ENCODE measurements at regions not wholly inside any gene's neighbourhood (a gene's known extent, or its start where the extent isn't known, plus 50 kb on each side); places are given as distances from the start of the nearest gene placed in this dataset.

DNA sequence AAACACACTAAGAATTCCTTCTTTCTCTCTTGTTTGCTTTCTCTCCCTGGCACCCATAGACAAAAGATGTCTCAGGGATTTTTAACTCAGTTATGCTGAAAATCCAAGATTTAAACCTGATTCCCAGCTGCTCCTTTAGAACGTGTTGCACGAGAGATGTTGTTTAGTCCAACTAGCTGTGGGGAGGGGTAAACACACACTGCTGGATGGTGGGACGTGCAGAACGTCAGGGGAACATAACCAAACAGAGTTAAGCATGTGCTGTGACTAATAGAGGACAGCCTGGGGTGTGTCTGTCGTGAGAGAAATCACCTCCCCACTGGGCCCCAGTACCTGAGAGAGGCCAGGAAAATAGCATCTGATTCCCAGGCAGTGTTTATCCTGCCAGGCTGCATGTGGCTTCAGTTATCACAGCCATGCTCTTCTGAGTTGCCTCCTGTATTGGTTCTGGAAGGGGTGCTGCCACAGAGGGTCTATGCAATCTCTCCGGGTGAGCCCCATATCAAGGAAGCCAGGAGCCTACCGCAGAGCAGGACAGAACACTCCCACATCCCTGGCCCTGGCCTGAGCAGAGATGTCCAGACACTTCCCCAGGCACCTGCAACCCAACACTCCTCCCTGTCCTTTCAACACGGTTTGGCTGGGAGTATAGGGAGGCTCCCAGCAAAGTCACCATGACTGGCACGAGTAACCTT, 112.7 kb upstream of the EGLN3 start:
- intact Hi-C loops (cut with DNase I, micrococcal nuclease), result no loop called here
- TF ChIP-seq, protein P1, sequence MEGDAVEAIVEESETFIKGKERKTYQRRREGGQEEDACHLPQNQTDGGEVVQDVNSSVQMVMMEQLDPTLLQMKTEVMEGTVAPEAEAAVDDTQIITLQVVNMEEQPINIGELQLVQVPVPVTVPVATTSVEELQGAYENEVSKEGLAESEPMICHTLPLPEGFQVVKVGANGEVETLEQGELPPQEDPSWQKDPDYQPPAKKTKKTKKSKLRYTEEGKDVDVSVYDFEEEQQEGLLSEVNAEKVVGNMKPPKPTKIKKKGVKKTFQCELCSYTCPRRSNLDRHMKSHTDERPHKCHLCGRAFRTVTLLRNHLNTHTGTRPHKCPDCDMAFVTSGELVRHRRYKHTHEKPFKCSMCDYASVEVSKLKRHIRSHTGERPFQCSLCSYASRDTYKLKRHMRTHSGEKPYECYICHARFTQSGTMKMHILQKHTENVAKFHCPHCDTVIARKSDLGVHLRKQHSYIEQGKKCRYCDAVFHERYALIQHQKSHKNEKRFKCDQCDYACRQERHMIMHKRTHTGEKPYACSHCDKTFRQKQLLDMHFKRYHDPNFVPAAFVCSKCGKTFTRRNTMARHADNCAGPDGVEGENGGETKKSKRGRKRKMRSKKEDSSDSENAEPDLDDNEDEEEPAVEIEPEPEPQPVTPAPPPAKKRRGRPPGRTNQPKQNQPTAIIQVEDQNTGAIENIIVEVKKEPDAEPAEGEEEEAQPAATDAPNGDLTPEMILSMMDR (IDR thresholded peaks at IDR 0.05), result no peak
- H3K9me3 ChIP-seq, result no peaks in the 10 kb centered on the region
- peaks cover 5% of the 10 kb centered on the region for H3K4me1 ChIP-seq (ENCODE audit: low read depth)
- DNase-seq (peak in 1 of 3 donors; percentile 30), ATAC-seq (no peak)
- H3K4me3 ChIP-seq, result no peak overlapping the region
- no peaks in the 10 kb centered on the region for H3K36me3 ChIP-seq (ENCODE audit: low read depth)

DNA sequence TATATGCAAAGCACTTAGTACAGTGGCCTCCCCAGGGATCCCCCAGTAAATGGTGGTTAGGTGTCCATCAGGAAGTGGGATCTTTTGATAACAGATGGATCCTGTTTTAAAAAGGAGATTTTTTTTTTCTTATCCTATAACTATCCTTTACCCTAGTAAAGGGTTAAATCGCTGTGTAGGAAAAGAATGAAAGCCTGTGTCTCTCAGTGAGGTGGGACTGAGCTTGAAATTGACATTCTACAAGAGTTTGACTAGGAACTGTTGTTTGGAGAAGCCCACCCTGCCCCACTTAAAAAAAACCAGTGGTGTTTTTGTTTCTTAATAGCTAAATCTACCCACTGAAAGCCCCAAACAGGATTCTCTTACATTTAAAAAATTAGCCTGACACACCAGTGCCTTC, 112.2 kb upstream of the EGLN3 start:
- ATAC-seq, result no peak
- Histone ChIP-seq H3K4me3 (no peak overlapping the region), H3K4me1 (ENCODE audit: low read depth) (peaks cover 5% of the 10 kb centered on the region), H3K9me3 (no peaks in the 10 kb centered on the region), H3K36me3 (ENCODE audit: low read depth) (no peaks in the 10 kb centered on the region)
- DNase-seq, result no peak
- TF ChIP-seq, protein P1 (IDR thresholded peaks at IDR 0.05), result no peak
- intact Hi-C loops (cut with DNase I, micrococcal nuclease), result no loop called here

DNA sequence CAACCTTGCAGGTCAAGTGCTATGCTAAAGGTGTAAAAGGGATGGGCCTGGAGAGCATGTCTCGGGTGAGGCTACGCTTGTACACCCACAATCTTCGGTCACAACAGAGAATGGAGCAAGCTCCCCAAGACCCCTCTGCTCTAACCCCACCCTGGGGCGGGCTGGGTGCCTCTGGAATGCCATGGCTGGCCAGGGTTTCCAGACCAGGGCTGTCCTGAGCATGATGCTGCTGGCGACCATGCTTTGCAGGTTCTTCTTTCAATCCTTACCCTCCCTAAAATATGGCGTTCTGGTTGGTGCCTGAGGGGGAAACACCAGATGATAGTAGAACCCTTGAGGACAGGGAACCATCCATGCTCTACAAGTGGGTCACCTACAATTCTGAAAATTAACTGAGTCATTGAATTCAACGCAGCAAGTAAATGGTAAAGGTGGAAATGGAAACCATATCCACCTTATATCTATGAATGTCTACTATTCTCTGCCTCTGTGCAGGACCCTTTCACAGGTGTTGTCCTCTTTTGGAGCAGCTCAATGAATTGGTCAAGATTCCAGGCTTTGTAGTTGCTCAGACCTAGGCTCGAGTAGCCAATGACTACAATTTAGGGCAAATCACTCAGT, 111.6 kb upstream of the EGLN3 start:
- no peak for ATAC-seq
- H3K4me3 ChIP-seq, result no peak overlapping the region
- no peaks in the 10 kb centered on the region for H3K36me3 ChIP-seq (ENCODE audit: low read depth)
- intact Hi-C loops (cut with DNase I, micrococcal nuclease), result no loop called here
- DNase-seq, result peak in 1 of 3 donors; percentile 44
- no peaks in the 10 kb centered on the region for H3K9me3 ChIP-seq
- TF ChIP-seq, protein P1 (IDR thresholded peaks at IDR 0.05), result no peak
- peaks cover 5% of the 10 kb centered on the region for H3K4me1 ChIP-seq (ENCODE audit: low read depth)

DNA sequence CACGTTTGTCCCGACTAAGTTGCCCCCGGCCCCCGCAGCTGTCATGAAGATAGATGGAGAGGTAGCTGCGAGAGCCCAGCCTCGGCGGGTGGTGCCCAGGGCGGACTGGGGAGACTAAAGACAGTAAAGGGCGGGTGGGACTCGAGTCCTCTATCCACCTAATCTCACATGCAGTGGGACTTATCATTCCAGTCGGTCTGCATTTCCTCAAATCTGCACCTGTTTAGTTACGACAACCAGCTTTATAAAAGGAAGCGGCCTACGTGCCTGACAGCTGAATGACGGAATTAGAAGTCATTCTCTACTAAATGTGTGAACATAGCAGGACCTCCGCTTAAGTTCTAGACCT, 109.8 kb upstream of the EGLN3 start:
- H3K36me3 ChIP-seq (ENCODE audit: low read depth), result no peaks in the 10 kb centered on the region
- TF ChIP-seq, protein P1 (IDR thresholded peaks at IDR 0.05), result no peak
- peaks cover 5% of the 10 kb centered on the region for H3K4me1 ChIP-seq (ENCODE audit: low read depth)
- intact Hi-C loops (cut with DNase I, micrococcal nuclease), result no loop called here
- peak overlapping the region; percentile 22 for H3K4me3 ChIP-seq
- ATAC-seq (peak; percentile 47), DNase-seq (no peak)
- no peaks in the 10 kb centered on the region for H3K9me3 ChIP-seq

DNA sequence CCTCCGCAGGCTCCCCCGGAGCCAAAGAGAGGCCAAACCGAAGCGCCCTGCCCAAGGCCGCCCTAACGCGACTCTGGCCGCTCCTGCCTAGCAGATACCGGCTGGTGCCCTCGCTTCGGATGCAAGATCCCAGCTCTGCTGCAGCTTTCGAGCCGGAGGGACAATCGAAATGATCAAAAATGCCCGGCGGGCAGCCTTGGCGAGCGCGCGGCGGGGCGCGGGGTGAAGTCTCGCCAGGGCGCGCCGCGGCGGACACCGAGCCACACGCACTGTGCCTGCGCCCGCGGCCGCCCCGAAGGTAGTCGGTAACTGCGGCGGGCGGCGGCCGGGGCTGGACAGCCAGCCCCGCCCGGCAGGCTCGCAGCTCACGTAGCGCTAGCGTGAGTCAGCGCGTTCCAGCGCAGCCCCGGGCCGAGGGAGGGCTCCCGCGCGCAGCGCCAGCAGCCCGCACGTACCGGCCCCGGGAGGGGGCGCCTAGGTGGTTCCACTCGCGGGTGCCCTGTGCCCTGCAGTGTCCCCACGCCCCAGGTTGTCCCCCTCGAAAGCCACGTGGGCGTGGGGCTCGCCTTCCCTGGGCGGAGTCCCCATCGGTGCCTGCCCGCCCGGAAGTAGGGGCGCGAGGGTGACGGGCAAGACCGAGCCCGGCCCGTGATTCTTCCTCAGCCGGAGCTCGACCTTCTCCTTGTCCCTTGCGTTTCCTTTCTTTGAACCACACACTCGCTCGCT, 109.2 kb upstream of the EGLN3 start:
- TF ChIP-seq, protein P1 (IDR thresholded peaks at IDR 0.05), result no peak
- peak; percentile 97 for ATAC-seq
- H3K36me3 ChIP-seq (ENCODE audit: low read depth), result no peaks in the 10 kb centered on the region
- no peaks in the 10 kb centered on the region for H3K9me3 ChIP-seq
- H3K4me3 ChIP-seq, result peak overlapping the region; percentile 22
- H3K4me1 ChIP-seq (ENCODE audit: low read depth), result peaks cover 5% of the 10 kb centered on the region
- peak; percentile 86 to 92 (median 89) for DNase-seq
- intact Hi-C loops (cut with DNase I, micrococcal nuclease), result no loop called here
